ENCODE measurements at regions not wholly inside any gene's neighbourhood (a gene's known extent, or its start where the extent isn't known, plus 50 kb on each side); places are given as distances from the start of the nearest gene placed in this dataset.

DNA sequence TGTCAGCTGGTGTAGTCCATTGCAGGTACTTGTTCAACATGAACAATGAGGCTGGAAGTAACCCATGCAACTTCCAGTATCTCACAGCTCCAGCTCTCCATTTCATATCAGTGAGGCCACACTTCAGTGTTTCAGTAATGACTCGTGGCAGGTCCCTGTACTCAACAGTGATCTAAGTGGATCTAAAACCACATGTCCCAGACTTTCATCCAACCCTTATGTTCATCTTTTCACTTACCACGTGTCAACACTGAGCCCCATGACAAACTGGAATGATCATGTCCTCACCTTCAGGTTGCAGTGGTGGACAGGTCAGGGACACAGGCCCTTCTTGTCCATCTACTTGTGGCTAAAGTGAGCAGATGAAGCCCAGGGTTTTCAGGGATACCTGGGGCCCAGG, 155.0 kb upstream of the GRB10 start (continued):
- TF ChIP-seq GRHL2 (CRISPR knock-in tag; IDR thresholded peaks at IDR 0.05; ENCODE audit: insufficient replicate concordance, severe bottlenecking) (no peak), RORB (CRISPR knock-in tag; IDR thresholded peaks at IDR 0.05) (no peak)
- TF ChIP-seq, protein P1, sequence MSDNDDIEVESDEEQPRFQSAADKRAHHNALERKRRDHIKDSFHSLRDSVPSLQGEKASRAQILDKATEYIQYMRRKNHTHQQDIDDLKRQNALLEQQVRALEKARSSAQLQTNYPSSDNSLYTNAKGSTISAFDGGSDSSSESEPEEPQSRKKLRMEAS (CRISPR knock-in tag; IDR thresholded peaks at IDR 0.05), result no peak
- TF ChIP-seq, protein P2, sequence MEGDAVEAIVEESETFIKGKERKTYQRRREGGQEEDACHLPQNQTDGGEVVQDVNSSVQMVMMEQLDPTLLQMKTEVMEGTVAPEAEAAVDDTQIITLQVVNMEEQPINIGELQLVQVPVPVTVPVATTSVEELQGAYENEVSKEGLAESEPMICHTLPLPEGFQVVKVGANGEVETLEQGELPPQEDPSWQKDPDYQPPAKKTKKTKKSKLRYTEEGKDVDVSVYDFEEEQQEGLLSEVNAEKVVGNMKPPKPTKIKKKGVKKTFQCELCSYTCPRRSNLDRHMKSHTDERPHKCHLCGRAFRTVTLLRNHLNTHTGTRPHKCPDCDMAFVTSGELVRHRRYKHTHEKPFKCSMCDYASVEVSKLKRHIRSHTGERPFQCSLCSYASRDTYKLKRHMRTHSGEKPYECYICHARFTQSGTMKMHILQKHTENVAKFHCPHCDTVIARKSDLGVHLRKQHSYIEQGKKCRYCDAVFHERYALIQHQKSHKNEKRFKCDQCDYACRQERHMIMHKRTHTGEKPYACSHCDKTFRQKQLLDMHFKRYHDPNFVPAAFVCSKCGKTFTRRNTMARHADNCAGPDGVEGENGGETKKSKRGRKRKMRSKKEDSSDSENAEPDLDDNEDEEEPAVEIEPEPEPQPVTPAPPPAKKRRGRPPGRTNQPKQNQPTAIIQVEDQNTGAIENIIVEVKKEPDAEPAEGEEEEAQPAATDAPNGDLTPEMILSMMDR (IDR thresholded peaks at IDR 0.05), result no peak
- TF ChIP-seq, protein P3, sequence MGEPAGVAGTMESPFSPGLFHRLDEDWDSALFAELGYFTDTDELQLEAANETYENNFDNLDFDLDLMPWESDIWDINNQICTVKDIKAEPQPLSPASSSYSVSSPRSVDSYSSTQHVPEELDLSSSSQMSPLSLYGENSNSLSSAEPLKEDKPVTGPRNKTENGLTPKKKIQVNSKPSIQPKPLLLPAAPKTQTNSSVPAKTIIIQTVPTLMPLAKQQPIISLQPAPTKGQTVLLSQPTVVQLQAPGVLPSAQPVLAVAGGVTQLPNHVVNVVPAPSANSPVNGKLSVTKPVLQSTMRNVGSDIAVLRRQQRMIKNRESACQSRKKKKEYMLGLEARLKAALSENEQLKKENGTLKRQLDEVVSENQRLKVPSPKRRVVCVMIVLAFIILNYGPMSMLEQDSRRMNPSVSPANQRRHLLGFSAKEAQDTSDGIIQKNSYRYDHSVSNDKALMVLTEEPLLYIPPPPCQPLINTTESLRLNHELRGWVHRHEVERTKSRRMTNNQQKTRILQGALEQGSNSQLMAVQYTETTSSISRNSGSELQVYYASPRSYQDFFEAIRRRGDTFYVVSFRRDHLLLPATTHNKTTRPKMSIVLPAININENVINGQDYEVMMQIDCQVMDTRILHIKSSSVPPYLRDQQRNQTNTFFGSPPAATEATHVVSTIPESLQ (CRISPR knock-in tag; IDR thresholded peaks at IDR 0.05), result no peak
- TF ChIP-seq, protein P4, sequence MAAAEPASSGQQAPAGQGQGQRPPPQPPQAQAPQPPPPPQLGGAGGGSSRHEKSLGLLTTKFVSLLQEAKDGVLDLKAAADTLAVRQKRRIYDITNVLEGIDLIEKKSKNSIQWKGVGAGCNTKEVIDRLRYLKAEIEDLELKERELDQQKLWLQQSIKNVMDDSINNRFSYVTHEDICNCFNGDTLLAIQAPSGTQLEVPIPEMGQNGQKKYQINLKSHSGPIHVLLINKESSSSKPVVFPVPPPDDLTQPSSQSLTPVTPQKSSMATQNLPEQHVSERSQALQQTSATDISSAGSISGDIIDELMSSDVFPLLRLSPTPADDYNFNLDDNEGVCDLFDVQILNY (CRISPR knock-in tag; IDR thresholded peaks at IDR 0.05), result no peak

DNA sequence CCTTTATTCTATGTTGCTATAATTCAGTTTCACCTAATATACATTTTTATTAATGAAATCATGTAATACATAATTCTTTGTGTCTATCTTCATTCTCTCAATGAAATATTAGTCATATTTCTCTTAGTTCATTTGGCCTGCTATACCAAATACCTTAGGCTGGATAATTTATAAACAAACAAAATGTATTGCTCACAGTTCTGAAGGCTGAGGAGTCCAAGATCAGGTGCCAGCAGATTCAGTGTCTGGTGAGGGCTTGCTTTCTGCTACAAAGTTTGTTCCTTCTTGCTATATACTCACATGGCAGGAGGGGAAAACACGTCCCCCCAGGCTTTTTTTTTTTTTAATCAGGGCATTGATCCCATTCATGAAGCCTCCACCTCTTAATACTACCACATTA, 143.4 kb upstream of the GRB10 start:
- Mint-ChIP-seq H3K9me3 (peaks cover 12% of the 10 kb centered on the region), H3K27ac (no peak overlapping the region), H3K4me1 (peaks cover 3% of the 10 kb centered on the region), H3K36me3 (no peaks in the 10 kb centered on the region), H3K27me3 (ENCODE audit: low read depth) (no peaks in the 10 kb centered on the region), H3K4me3 (no peak overlapping the region)
- DNase-seq (ENCODE audit: low spot score) (no peak), ATAC-seq (no peak)
- ChIA-PET CTCF (no interaction called here), POLR2A (no interaction called here)
- TF ChIP-seq ETV6 (CRISPR knock-in tag; IDR thresholded peaks at IDR 0.05) (no peak), ZBTB21 (CRISPR knock-in tag; IDR thresholded peaks at IDR 0.05; ENCODE audit: borderline replicate concordance) (no peak), GRHL2 (CRISPR knock-in tag; IDR thresholded peaks at IDR 0.05; ENCODE audit: insufficient replicate concordance, severe bottlenecking) (no peak), KAT7 (CRISPR knock-in tag; IDR thresholded peaks at IDR 0.05; ENCODE audit: borderline replicate concordance) (no peak), HMGA2 (CRISPR knock-in tag; IDR thresholded peaks at IDR 0.05) (no peak), SMAD3 (CRISPR knock-in tag; IDR thresholded peaks at IDR 0.05; ENCODE audit: borderline replicate concordance) (no peak), TCF7 (CRISPR knock-in tag; IDR thresholded peaks at IDR 0.05; ENCODE audit: low read depth) (no peak), FOXJ3 (CRISPR knock-in tag; IDR thresholded peaks at IDR 0.05; ENCODE audit: borderline replicate concordance) (no peak), JUN (CRISPR knock-in tag; IDR thresholded peaks at IDR 0.05) (no peak), RELA (CRISPR knock-in tag; IDR thresholded peaks at IDR 0.05; ENCODE audit: borderline replicate concordance) (no peak)
- TF ChIP-seq, protein P5, sequence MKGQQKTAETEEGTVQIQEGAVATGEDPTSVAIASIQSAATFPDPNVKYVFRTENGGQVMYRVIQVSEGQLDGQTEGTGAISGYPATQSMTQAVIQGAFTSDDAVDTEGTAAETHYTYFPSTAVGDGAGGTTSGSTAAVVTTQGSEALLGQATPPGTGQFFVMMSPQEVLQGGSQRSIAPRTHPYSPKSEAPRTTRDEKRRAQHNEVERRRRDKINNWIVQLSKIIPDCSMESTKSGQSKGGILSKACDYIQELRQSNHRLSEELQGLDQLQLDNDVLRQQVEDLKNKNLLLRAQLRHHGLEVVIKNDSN (CRISPR knock-in tag; IDR thresholded peaks at IDR 0.05), result no peak
- TF ChIP-seq, protein P6, sequence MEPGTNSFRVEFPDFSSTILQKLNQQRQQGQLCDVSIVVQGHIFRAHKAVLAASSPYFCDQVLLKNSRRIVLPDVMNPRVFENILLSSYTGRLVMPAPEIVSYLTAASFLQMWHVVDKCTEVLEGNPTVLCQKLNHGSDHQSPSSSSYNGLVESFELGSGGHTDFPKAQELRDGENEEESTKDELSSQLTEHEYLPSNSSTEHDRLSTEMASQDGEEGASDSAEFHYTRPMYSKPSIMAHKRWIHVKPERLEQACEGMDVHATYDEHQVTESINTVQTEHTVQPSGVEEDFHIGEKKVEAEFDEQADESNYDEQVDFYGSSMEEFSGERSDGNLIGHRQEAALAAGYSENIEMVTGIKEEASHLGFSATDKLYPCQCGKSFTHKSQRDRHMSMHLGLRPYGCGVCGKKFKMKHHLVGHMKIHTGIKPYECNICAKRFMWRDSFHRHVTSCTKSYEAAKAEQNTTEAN (CRISPR knock-in tag; IDR thresholded peaks at IDR 0.05), result no peak
- TF ChIP-seq, protein P7, sequence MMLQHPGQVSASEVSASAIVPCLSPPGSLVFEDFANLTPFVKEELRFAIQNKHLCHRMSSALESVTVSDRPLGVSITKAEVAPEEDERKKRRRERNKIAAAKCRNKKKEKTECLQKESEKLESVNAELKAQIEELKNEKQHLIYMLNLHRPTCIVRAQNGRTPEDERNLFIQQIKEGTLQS (CRISPR knock-in tag; conservative IDR thresholded peaks at IDR 0.05), result no peak
- TF ChIP-seq, protein P8, sequence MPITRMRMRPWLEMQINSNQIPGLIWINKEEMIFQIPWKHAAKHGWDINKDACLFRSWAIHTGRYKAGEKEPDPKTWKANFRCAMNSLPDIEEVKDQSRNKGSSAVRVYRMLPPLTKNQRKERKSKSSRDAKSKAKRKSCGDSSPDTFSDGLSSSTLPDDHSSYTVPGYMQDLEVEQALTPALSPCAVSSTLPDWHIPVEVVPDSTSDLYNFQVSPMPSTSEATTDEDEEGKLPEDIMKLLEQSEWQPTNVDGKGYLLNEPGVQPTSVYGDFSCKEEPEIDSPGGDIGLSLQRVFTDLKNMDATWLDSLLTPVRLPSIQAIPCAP (CRISPR knock-in tag; IDR thresholded peaks at IDR 0.05), result no peak
- TF ChIP-seq, protein P9, sequence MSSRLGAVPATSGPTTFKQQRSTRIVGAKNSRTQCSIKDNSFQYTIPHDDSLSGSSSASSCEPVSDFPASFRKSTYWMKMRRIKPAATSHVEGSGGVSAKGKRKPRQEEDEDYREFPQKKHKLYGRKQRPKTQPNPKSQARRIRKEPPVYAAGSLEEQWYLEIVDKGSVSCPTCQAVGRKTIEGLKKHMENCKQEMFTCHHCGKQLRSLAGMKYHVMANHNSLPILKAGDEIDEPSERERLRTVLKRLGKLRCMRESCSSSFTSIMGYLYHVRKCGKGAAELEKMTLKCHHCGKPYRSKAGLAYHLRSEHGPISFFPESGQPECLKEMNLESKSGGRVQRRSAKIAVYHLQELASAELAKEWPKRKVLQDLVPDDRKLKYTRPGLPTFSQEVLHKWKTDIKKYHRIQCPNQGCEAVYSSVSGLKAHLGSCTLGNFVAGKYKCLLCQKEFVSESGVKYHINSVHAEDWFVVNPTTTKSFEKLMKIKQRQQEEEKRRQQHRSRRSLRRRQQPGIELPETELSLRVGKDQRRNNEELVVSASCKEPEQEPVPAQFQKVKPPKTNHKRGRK (CRISPR knock-in tag; IDR thresholded peaks at IDR 0.05; ENCODE audit: borderline replicate concordance), result no peak
- TF ChIP-seq, protein P10, sequence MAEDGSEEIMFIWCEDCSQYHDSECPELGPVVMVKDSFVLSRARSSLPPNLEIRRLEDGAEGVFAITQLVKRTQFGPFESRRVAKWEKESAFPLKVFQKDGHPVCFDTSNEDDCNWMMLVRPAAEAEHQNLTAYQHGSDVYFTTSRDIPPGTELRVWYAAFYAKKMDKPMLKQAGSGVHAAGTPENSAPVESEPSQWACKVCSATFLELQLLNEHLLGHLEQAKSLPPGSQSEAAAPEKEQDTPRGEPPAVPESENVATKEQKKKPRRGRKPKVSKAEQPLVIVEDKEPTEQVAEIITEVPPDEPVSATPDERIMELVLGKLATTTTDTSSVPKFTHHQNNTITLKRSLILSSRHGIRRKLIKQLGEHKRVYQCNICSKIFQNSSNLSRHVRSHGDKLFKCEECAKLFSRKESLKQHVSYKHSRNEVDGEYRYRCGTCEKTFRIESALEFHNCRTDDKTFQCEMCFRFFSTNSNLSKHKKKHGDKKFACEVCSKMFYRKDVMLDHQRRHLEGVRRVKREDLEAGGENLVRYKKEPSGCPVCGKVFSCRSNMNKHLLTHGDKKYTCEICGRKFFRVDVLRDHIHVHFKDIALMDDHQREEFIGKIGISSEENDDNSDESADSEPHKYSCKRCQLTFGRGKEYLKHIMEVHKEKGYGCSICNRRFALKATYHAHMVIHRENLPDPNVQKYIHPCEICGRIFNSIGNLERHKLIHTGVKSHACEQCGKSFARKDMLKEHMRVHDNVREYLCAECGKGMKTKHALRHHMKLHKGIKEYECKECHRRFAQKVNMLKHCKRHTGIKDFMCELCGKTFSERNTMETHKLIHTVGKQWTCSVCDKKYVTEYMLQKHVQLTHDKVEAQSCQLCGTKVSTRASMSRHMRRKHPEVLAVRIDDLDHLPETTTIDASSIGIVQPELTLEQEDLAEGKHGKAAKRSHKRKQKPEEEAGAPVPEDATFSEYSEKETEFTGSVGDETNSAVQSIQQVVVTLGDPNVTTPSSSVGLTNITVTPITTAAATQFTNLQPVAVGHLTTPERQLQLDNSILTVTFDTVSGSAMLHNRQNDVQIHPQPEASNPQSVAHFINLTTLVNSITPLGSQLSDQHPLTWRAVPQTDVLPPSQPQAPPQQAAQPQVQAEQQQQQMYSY (CRISPR knock-in tag; IDR thresholded peaks at IDR 0.05), result no peak
- TF ChIP-seq, protein P11, sequence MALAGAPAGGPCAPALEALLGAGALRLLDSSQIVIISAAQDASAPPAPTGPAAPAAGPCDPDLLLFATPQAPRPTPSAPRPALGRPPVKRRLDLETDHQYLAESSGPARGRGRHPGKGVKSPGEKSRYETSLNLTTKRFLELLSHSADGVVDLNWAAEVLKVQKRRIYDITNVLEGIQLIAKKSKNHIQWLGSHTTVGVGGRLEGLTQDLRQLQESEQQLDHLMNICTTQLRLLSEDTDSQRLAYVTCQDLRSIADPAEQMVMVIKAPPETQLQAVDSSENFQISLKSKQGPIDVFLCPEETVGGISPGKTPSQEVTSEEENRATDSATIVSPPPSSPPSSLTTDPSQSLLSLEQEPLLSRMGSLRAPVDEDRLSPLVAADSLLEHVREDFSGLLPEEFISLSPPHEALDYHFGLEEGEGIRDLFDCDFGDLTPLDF (CRISPR knock-in tag; IDR thresholded peaks at IDR 0.05), result no peak

Measured in WTC11 (cell line).